Left ventricle myocardium superior (tissue), 1 donor: ENCODE measurements at regions not wholly inside any gene's neighbourhood (a gene's known extent, or its start where the extent isn't known, plus 50 kb on each side); places are given as distances from the start of the nearest gene placed in this dataset.

Experiments
- ATAC-seq: fragments of 200-7000 bp; cut with Tn5 transposase; one replicate; pipeline ENCODE4 v1.9.1; 2020; ENCODE audit warnings: mild to moderate bottlenecking, moderate library complexity
- DNase-seq: peaks from one replicate; pipeline ENCODE4 v3.0.0-alpha.2; 2020
- intact Hi-C: fragments of 100-400 bp; cut with micrococcal nuclease; formaldehyde crosslinking; loops from one replicate; pipeline ENCODE4 v1.11.0; 2022
- donor health status: DM: no; HTN: yes; CAD: no; lungs with severe emphysema.

DNA sequence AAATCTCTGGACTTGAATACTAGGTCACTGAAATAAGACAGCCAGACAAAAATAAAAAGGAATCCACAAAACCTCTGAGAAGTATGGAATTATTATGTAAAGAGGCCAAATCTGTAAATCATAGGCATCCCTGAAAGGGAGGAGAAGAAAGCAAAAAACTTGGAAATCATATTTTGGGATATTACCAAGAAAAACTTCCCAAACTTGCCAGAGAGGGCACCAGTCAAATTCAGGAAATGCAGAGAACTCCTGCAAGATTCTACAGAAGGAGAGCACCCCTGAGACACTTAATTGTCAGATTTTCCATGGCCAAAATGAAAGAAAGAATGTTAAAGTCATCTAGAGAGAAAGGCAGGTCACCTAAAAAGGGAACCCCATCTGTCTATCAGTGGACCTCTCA lies 862.3 kb upstream of the PRMT6 start:
- DNase-seq (no peak), ATAC-seq (no peak)

DNA sequence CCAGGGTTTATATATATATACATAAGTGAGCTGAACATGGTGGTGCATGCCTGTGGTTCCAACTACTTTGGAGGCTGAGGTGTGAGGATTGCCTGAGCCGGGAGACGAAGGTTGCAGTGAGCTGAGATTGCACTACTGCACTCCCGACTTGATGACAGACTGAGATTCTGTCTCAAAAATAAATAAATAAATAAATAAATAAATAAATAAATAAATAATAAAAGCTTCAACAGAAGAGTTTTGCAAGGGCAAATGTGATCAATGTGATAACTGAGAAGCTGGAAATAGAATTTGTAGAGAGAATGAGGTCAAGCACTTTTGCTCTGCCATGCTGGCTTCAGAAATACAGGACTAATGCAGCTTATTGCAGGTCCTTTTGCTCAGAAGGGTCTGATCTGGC lies 855.8 kb upstream of the PRMT6 start:
- intact Hi-C loops: no loop called here
- no peak for ATAC-seq
- DNase-seq: no peak

More for the DNA sequence above, 862.3 kb upstream of the PRMT6 start:
- intact Hi-C loops: no loop called here

DNA sequence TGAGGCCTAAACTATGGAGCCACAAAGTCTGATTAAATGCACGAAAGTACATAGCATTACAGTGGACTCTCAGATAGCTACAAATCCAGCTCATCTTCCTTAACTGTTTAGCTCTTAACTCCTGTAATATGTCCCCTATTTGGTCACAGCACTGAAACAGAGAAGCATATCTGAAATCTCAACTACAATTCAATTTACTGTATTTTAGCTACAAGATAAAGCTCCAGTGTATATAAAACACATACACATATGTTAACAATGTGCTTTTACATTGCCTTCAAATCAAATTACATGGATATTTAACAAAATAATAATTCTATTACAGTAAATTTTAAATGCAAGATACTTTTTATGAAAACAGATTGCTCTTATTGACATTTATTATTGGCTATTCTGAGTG lies 849.3 kb upstream of the PRMT6 start:
- intact Hi-C loops: no loop called here
- DNase-seq (no peak), ATAC-seq (no peak)

DNA sequence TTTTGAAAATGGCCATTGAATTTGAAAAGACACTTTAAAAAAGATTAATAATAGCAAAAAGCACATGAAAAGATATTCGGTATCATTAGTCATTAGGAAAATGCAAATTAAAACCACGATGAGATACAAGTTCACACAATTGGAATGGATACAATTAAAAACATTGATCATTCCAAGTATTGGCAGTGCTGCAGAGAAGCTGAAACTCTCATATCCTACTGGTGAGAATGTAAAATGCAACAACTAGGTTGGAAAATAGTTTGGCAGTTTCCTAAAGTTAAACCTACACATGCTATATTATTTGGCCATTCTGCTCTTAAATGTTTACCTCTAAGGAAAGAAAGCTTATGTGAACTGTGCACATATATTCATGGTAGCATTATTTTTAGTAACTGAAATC lies 838.7 kb upstream of the PRMT6 start:
- DNase-seq: no peak
- no peak for ATAC-seq
- intact Hi-C loops: no loop called here

DNA sequence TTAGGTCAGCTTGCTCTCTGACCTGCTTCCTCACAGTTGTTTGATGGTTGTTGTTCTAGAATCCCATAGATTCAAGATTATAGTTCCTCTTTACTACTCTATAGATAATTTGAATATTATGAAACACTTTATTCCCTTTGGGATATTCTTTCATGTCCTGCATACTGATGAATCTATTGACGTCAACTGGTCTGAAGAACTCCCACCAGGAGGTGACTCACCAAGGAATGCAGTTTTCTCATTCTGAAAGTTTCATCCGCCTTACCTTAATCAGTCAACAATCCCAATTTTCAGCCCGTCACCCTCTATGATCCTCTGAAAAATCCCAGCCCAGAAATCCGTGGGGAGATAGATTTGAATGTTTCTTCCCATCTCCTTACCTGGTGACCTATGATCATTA lies 834.1 kb upstream of the PRMT6 start:
- intact Hi-C loops: no loop called here
- DNase-seq: no peak
- ATAC-seq: no peak

DNA sequence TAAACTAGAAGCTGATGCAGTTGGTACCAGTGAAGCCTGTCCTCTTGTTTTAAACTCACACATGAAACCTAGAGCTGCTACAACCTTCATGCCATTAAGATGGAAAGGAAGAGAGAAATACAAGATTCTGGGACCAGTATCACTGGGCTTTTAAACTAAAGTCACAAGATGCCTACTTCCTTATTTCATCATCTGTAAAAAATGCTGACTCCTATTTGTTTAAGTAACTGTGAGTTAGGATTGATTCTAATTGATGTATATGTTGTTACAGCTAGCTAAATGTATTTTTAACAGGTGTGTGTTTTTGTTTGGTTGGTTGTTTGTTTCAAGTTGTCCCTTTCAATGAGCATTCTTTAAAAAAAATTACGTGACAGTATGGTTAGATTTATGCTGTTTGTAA lies 833.3 kb upstream of the PRMT6 start:
- DNase-seq (no peak), ATAC-seq (no peak)
- intact Hi-C loops: no loop called here

DNA sequence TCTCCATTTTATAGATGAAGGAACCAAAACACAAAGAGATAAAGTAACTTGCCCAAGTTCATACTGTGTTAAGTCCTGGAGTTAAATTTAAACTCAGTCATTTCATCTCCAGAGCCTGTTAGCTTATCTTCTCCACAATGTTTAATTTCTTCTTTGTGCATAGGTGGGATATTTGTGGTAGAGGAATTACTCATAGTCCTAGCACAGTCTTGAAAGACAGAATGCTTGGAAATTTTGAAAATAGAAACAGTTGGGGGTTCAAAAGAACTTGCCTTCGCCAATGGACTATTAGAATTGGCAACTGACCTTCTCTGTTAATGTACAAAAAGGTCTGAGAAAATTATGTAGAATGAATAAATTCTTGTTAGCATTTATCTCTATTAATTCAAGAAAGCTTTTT lies 832.0 kb upstream of the PRMT6 start:
- ATAC-seq (no peak), DNase-seq (no peak)
- intact Hi-C loops: no loop called here

DNA sequence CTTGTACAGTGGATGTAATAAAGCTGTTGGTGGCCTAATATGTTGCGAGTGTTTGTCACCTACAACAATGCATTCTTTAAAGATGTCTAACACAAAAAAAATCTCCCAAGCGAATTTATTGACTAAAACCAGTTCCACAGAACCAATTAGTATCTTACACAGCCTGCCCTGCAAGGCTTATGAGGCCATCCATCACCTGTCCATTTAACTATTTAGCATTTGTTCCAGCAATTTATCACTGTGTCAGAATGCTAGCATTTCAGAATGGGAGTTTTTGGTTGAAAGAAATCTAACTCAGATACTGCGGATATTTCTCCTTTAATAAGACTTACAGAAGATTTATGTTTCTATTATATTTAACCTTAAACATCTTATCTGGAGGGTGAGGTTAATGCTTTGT lies 831.1 kb upstream of the PRMT6 start:
- DNase-seq (no peak), ATAC-seq (no peak)
- intact Hi-C loops: no loop called here

DNA sequence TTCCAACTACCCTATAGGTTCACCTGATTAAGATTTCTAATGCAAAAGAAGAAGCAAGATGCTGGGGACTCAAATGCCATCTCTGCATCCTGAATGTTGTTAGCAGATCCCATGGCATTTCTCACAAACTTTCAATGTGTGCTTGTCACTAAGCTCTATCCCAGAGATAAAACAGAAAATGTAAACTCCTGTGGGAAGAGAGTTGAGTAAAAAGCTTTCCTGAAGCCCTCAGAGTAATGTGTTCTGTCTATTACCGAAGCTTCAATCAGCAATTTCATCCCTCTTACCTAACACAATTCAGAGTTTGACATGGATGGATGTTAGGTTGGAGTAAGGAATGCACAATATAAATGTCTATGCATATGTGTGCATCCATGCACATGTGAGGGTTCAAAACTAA lies 829.9 kb upstream of the PRMT6 start:
- DNase-seq (no peak), ATAC-seq (no peak)
- intact Hi-C loops: no loop called here

DNA sequence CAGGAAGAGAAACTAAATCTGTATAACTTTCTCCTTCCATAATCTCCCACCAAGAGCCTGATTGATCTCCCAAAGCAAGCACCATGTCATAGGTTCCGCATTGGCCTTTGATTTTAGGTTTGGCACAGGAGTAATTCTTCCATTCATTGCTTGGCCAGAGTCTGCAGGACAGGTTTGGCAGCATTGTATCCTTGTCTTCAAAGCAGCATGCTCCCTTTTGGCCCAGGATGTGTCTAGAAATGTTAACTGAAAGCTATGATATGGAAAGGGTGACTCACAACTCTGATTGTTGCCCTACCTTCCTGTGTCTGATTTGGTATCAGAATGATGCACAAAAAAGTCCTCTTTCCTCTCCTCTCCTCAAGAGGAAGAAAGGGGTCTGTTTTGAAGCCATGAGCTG lies 824.3 kb upstream of the PRMT6 start:
- no peak for DNase-seq
- intact Hi-C loops: no loop called here
- no peak for ATAC-seq

DNA sequence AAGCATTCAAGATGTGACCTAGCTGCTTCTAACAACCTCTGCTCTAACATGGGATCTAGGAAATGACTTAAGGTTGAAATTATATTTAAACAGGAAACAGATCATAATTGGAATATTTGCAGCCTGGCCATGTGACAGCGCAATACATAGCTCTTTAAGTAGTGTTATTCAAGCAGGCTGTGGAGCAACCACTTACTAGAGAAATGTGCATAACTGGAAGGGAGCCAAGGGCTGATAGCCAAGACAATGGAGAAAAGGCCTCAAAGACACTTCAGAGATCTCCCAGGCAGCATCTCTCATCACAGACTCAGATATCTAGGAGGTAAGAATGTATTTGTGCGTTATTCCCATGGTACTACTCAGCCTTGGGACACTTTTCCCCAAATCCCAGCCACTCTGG lies 823.0 kb upstream of the PRMT6 start:
- DNase-seq (no peak), ATAC-seq (no peak)
- intact Hi-C loops: no loop called here

DNA sequence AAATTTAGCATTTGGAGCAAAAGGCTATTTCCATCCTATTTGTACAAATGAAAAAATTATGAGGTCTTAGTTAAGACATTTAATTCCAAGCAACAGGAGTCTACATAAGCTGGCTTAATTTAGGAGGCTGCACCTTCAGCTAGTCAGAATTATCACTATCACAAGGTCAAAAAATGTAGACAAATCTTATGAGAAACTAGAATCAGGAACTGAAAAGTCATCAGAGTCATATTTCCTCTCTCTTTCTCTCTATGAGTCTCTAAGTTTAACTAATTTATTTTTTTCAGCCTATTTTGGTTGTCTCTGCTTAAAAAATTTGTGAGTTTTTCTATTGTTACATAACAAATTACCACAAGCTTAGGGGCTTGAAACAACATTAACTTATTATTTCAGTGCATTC lies 807.1 kb upstream of the PRMT6 start:
- ATAC-seq (no peak), DNase-seq (no peak)
- intact Hi-C loops: no loop called here

DNA sequence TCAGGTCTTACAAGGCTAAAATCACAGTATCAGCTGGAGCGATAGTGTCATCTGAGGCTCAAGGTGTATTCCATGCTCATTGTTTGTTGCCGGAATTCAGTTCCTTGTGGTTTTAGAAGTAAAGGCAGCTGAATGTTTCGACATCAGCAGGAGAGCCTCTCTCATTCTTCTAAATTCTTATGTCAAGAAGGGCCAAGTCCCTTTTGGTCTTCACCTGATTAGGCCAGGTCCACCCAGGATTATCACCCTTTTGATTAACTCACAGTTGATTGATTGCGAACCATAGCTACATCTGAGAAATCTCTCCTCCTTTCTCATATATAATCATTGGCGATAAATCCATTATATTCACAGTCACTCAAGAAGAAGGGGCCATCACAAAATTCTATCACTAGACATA lies 806.7 kb upstream of the PRMT6 start:
- DNase-seq: no peak
- intact Hi-C loops: no loop called here
- no peak for ATAC-seq

DNA sequence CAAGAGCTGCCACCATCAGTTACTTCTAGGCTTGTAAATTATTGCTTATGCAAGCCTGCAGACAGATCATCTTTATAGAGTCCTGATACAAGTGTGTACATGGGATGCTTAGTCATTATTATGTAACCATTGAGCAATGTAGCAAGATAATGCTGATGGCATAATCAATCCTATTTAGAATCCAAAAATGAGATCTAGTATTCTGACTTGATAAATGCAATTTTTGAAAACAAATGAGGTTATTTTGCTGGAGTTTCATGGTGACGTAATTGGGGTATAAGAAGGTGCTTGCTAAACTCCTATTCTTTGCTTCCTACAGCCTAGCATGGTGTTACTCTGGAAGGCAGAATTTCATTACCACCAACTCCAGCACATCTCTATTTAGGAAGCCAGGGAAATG lies 801.7 kb upstream of the PRMT6 start:
- DNase-seq (no peak), ATAC-seq (no peak)
- intact Hi-C loops: no loop called here

DNA sequence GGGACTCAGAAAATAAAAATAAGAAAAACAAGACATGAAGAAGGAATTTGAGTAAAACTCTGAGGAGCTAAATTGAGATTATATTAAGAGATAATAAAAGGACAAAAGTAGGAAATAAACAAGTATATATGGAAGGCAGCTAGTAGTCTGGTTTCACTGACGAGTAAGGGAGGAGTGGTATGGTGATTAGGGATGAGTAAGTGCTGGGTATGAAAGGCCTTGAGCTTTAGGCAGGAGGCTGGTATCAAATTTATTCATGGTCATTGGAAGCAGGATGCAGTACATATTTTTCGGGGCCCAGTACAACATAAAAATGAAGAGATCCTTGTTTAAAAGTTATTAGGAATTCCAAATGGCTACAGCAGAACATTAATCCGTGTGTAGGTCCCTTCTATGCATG lies 789.7 kb upstream of the PRMT6 start:
- no peak for ATAC-seq
- intact Hi-C loops: no loop called here
- no peak for DNase-seq

DNA sequence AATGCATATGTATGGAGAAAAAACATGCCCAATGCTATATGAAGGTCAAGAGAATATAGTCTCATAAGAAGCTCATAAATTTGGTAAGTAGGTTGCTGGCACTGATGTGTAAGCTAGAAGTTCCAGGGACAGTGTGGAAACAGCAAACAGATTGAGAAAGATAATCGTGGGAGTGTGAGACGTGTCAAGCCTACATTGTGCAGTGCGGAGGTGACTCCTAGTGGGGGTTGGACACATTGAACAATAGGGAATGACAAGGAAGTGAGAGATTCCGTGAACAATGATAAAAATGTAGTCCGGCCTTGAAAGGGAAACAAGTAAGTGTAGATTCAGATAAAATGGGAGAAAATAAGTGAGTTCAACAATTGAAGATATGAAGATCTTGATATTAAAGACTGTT lies 788.4 kb upstream of the PRMT6 start:
- DNase-seq (no peak), ATAC-seq (no peak)
- intact Hi-C loops: no loop called here

DNA sequence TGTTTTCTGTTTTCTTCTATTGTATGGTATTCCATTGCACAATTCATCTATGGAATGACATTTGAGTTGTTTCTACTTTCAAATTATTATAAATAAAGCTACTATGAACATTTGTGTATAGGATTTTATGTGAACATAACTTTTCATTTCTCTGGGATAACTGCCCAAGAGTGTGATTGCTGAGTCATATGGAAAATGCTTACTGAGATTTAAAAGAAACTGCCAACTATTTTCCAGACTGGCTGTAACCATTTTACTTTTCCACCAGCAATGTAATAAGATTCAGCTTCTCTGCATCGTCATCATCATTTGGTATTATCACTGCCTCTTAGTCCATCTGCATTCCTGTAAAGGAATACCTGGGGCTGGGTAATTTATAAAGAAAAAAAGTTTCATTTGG lies 779.6 kb upstream of the PRMT6 start:
- ATAC-seq (no peak), DNase-seq (no peak)
- intact Hi-C loops: no loop called here

DNA sequence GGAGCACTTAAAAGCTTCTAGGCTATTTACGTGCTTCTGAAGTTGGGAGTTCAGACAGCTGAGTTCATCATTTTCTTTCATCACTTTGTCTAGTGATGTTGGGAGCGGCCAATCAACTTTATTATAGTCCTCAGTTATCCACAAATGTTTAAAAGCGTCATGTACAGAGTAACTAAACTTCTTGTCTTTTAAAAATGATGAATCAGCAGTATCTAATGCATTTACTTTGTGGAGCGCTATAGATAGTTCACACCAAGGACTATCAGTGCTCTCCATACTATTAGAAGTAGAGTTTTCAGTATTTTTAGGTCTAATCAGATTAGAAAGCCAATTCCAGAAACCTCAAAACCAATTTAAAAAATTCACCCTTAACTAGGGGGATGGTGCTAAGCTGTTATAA lies 778.7 kb upstream of the PRMT6 start:
- ATAC-seq (no peak), DNase-seq (no peak)
- intact Hi-C loops: no loop called here

DNA sequence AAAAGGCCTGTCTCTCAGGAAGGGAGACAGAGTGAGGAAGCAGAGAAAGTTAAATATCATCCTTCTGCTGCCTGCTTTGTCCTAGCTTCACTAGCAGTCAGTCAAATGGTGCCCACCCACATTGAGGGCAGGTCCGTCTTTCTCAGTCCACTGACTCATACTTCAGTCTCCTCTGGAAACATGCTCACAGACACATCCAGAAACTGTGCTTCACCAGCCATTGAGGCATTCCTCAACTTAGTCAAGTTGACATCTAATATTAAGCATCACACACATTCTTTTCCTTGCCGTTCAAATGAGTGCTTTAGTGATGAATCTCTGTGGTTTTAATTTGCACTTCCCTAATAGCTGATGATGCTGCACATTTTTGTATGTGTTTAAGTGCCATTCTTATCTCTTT lies 777.8 kb upstream of the PRMT6 start:
- DNase-seq (no peak), ATAC-seq (no peak)
- intact Hi-C loops: no loop called here

DNA sequence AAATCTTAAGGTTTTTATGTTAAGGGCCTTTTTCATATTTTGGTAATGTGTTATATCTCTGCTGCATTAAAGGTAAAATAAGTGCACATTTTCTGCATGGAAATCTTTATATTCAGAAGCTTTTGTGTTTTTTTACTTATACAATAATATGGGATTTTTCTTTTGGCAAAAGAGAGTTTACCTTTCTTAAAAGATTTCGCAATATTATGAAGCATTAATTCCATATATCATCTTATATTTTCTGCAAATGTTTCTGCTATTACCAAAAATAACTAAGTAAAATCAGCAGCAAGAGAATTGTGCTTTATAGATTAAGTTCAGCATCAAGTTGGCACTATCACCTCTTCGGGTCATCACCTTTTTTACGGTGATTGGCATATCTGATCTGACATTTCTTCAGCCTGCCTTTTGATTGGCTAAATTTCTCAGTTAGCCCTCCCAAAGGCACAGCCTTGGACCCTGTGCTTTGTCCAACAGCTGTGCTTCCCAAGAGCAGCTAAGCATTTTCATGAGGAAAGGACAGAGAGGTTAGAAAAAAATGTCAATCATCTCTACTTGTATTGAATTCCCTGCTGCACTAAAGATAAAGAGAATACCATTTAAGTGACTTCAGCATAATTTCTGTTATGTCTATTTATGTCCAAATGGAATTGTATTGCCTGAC lies 767.1 kb upstream of the PRMT6 start:
- intact Hi-C loops: no loop called here
- DNase-seq: no peak

DNA sequence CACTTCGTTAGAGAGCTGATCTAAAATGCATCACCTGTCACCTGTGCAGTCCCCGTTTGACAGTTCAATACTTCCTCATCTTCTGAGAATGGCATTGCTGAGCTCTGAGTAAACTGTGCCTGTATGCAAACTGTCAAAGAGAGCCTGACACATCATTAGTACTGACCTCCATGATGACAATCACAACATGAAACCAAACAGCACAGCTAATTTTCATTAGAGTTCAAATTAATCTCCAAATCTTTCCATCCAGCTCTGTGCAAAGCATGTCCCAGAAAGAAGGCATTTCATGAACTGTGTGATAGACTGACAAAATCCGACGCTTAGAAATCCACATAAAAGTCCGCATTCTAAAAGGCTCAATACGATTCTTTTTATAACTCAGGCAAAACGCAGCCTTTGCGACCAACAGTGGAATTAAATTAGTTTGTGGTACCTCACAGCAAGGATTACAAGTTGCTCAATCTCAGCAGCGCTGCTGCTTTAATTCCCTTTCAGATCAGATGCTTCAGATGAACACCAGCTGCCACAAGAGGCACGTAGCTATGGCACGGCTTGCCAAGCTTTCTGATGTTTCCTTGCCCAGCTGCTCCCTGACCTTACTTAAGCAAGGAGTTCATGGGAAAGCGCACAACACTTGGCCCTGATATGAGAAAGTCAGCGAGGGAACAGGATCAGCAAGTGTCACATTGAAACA lies 765.5 kb upstream of the PRMT6 start:
- no peak for ATAC-seq
- no peak for DNase-seq
- intact Hi-C loops: no loop called here

More for the DNA sequence above, 767.1 kb upstream of the PRMT6 start:
- ATAC-seq: no peak

DNA sequence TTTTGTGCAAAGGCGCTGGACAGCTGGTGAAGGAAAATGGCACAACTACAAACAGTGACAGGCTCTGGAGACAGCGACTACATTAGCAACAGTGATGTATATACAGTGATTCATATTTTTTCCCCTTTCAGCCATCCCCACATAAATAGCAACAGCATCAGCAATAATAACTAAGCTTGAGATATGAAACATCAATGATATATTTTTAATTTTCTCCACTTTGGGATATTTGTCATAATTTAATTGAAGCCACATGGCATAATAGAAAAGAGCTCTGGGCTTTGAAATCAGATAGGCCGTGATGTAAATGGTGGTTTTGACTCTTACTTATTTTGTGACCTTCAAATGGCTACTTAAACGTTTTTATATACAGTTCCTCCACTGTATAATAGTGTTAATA lies 764.3 kb upstream of the PRMT6 start:
- no peak for ATAC-seq
- DNase-seq: no peak
- intact Hi-C loops: no loop called here
